Prostate gland (tissue), 2 donors: ENCODE measurements at regions not wholly inside any gene's neighbourhood (a gene's known extent, or its start where the extent isn't known, plus 50 kb on each side); places are given as distances from the start of the nearest gene placed in this dataset.
"Not testable (repeated sequence)": the region's sequence is repeated elsewhere in the genome, so short reads cannot be mapped to it uniquely, and the experiment has no call there.

Experiments used
- DNase-seq: peaks from one replicate; pipeline ENCODE4 v3.0.0-alpha.2; 2019; ENCODE audit warnings: low spot score
- H3K27ac ChIP-seq, 2 donors: fragments of 200-600 bp; sonication (generic); 2 replicates each; pipeline ENCODE4 v1.5.1; 2017 to 2019
- H3K27me3 ChIP-seq: fragments of 200-600 bp; sonication (generic); replicated peaks from 2 replicates; pipeline ENCODE4 v1.5.1; 2019; ENCODE audit not compliant: insufficient read depth
- H3K36me3 ChIP-seq, 2 donors: fragments of 200-600 bp; sonication (generic); 1 replicate in 1 of 2; 2 replicates in 1 of 2; pipeline versions ENCODE4 v1.5.1 to v1.8.1; 2017 to 2019
- H3K4me1 ChIP-seq: fragments of 200-600 bp; sonication (generic); replicated peaks from 2 replicates; pipeline ENCODE4 v1.5.1; 2019
- H3K4me3 ChIP-seq, 2 donors: fragments of 200-600 bp; sonication (generic); 2 replicates each; pipeline ENCODE4 v1.5.1; 2017 to 2019
- H3K9me3 ChIP-seq: fragments of 200-600 bp; sonication (generic); 2 replicates; pipeline ENCODE4 v1.5.1; 2017
- POLR2A ChIP-seq: fragments of 450-650 bp; IDR thresholded peaks from one replicate; pipeline ENCODE4 v1.6.1; 2016; ENCODE audit warnings: antibody characterized with exemption, mild to moderate bottlenecking
- POLR2AphosphoS5 ChIP-seq: sonication (generic); formaldehyde crosslinking; IDR thresholded peaks from one replicate; pipeline ENCODE4 v1.6.1; 2017; ENCODE audit warnings: antibody characterized with exemption
- WGBS: methylation state at CpG from one replicate; pipeline ENCODE4 v1.1.5; 2018; 5-methylcytosine and 5-hydroxymethylcytosine counted together
- intact Hi-C: fragments of 100-400 bp; cut with DNase I; formaldehyde crosslinking; loops from one replicate; pipeline ENCODE4 v1.14.2; 2022
- TF ChIP-seq, protein P1 (sequence below), 4 experiments: fragments of 200-600 bp in 2 of 4; fragments of 450-650 bp in 2 of 4; sonication (generic) in 2 of 4; IDR thresholded peaks; 1 replicate in 3 of 4; 2 replicates in 1 of 4; pipeline ENCODE4 v1.5.1; 2016 to 2019; ENCODE audit warnings: antibody characterized with exemption in 4 of 4, mild to moderate bottlenecking in 2 of 4, moderate library complexity in 2 of 4

DNA sequence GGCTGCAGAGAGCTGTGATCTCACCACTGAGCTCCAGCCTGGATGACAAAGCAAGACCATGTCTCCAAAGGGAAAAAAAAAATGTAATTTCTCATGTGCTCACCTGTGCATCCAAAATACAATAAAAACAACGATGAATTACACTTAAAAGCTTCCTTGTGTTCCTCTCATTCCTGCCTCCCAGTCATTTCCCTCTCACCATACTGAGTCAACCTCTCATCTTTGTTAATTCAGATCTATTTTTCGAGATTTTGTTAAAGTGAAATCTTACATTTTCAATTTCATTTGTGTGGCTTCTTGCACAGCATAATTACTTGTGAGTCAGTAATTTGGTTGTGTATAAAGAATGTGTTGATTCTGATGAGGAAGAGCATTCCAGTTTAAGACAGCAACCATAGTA is 1203.2 kb downstream of the TMEM121 start:
- no CpG with 5 or more reads among the region's 2 CpGs for WGBS
- DNase-seq: no peak
- H3K4me1 ChIP-seq: no peaks in the 10 kb centered on the region
- no peak overlapping the region for H3K27ac ChIP-seq
- intact Hi-C loops: no loop called here
- H3K9me3 ChIP-seq: no peaks in the 10 kb centered on the region
- H3K4me3 ChIP-seq: no peak overlapping the region
- no peaks in the 10 kb centered on the region for H3K27me3 ChIP-seq
- H3K36me3 ChIP-seq: no peaks in the 10 kb centered on the region
- TF ChIP-seq POLR2A: no peak
- TF ChIP-seq POLR2AphosphoS5: no peak
- TF ChIP-seq, protein P1, sequence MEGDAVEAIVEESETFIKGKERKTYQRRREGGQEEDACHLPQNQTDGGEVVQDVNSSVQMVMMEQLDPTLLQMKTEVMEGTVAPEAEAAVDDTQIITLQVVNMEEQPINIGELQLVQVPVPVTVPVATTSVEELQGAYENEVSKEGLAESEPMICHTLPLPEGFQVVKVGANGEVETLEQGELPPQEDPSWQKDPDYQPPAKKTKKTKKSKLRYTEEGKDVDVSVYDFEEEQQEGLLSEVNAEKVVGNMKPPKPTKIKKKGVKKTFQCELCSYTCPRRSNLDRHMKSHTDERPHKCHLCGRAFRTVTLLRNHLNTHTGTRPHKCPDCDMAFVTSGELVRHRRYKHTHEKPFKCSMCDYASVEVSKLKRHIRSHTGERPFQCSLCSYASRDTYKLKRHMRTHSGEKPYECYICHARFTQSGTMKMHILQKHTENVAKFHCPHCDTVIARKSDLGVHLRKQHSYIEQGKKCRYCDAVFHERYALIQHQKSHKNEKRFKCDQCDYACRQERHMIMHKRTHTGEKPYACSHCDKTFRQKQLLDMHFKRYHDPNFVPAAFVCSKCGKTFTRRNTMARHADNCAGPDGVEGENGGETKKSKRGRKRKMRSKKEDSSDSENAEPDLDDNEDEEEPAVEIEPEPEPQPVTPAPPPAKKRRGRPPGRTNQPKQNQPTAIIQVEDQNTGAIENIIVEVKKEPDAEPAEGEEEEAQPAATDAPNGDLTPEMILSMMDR (IDR thresholded peaks at IDR 0.05): no peak

DNA sequence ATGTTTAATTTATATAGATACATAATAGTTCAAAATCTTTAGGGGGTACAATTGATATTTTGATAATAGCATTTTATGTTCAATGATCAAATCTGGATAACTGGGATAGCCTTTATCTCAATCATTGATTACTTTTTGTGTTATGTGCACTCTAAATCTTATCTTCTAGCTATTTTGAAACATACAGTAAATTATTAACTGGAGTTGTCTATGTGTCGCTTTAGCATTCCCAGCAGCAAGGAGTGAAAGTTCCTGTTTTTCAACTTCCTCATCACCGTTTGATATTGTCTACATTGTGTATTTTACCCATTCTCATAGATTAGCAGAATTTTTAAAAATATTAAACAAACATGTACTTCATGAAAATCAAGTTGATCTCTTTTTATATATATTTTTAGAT is 1207.4 kb downstream of the TMEM121 start:
- Histone ChIP-seq H3K4me1 (no peaks in the 10 kb centered on the region), H3K27ac (no peak overlapping the region), H3K4me3 (no peak overlapping the region), H3K27me3 (no peaks in the 10 kb centered on the region), H3K9me3 (no peaks in the 10 kb centered on the region), H3K36me3 (no peaks in the 10 kb centered on the region)
- intact Hi-C loops: no loop called here
- WGBS: no CpG with 5 or more reads among the region's 2 CpGs
- DNase-seq: no peak
- TF ChIP-seq POLR2AphosphoS5 (no peak), POLR2A (no peak)
- TF ChIP-seq, protein P1 (IDR thresholded peaks at IDR 0.05): no peak

DNA sequence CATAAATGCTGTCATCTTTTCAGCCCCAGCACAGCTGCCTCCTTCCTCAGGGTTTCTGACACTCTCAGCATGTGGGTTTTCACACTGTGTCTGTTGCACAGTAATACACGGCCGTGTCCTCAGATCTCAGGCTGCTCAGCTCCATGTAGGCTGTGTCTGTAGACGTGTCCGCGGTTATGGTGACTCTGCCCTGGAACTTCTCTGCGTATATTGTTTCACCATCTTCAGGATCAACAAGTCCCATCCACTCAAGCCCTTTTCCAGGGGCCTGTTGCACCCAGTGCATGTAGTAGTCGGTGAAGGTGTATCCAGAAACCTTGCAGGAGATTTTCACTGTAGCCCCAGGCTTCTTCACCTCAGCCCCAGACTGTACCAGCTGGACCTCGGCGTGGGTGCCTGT is 1210.6 kb downstream of the TMEM121 start:
- no peak for TF ChIP-seq POLR2AphosphoS5
- TF ChIP-seq, protein P1 (IDR thresholded peaks at IDR 0.05): no peak
- no peak for TF ChIP-seq POLR2A
- no peaks in the 10 kb centered on the region for H3K4me1 ChIP-seq
- no peak for DNase-seq
- intact Hi-C loops: no loop called here
- no peaks in the 10 kb centered on the region for H3K9me3 ChIP-seq
- no peaks in the 10 kb centered on the region for H3K36me3 ChIP-seq
- no peak overlapping the region for H3K27ac ChIP-seq
- no peaks in the 10 kb centered on the region for H3K27me3 ChIP-seq
- no CpG with 5 or more reads among the region's 9 CpGs for WGBS
- no peak overlapping the region for H3K4me3 ChIP-seq

DNA sequence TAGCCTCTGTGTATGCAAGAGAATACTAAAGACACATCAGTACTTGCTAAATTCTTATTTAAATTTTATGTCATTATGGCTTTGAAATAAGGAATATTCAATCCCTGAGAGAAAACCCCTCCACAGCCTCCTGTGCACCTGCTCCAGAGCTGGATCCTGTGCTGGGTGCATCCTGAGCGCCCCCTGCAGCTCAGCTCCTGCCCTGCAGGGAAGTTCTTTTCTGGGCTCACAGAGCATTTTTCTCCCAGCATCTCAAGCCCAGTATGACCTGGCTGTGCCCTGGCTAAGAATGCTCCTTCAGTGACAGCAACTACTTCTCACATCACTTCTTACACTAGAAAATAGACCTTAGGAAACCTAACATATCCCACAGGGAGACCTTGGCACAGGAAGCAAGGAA is 1211.7 kb downstream of the TMEM121 start:
- DNase-seq: no peak
- no peaks in the 10 kb centered on the region for H3K27me3 ChIP-seq
- no CpG with 5 or more reads among the region's 1 CpG for WGBS
- H3K27ac ChIP-seq: no peak overlapping the region
- H3K36me3 ChIP-seq: no peaks in the 10 kb centered on the region
- TF ChIP-seq POLR2AphosphoS5 (no peak), POLR2A (no peak)
- TF ChIP-seq, protein P1 (IDR thresholded peaks at IDR 0.05): no peak
- intact Hi-C loops: no loop called here
- H3K9me3 ChIP-seq: no peaks in the 10 kb centered on the region
- H3K4me1 ChIP-seq: no peaks in the 10 kb centered on the region
- H3K4me3 ChIP-seq: no peak overlapping the region

DNA sequence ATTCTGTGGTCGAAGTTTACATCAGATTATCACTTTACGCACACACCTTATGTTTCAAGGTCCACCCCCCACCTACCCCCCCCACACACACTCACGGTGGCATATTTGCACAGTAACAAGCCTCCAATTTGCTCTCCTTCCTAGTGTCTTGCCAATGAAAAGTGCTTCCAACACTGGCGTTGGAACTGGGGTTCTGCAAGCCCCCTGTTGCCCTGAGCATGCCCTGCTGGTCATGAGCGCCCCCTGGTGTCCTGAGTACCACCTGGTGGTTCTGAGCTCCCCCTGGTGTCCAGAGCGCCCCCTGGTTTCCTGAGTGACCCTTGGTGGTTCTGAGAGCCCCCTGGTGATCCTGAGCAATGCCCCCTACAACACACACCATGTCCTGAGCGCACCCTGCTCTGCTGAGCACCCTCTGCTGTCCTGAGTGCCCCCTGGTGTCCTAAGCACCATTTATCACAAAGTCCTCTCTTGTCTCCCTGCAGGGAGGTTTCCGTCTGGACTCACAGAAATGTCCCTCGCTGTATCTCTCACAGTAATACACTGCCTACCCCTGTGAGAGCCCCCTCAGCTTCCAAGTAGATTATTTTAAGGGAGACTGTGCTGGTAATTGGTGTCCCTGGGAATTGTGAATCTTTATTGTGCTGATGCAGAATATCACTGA is 1212.3 kb downstream of the TMEM121 start:
- H3K36me3 ChIP-seq, H3K9me3 ChIP-seq, H3K4me3 ChIP-seq, H3K4me1 ChIP-seq, intact Hi-C loops, H3K27me3 ChIP-seq, DNase-seq, H3K27ac ChIP-seq: not testable (repeated sequence)
- no CpG with 5 or more reads among the region's 9 CpGs for WGBS

DNA sequence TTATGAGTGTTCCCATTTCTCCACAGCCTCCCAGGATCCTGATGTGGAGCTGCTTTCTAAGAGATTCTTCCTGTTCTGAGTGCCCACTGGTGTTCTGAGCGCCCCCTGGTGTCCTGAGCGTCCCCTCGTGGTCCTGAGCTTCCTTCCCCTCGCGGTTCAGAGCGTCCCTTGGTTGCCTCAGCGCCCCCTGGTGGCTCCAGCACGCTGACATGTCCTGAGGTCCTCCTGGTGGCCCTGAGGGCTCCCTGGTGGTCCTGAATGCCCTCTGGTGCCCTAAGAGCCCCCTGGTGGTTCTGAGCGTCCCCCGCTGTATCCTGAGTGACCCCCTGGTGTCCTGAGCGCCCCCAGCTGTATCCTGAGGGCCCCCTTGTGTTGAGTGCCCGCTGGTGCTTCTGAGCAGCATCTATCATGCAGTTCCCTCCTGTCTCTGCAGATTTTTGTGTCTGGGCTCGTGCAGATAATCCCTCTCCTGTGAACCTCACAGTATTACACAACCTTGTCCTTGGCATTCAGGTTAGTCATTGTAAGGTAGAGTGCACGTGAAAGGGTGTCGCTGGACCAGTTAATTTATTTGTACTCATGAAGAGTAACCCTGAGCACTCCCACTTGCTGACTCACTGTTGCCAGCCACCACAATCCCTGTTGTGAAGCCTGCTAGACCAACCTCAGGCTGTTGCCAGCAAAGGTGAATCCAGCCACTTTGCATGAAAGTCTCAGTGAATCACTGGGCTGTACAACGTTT is 1214.9 kb downstream of the TMEM121 start:
- H3K4me1 ChIP-seq, H3K9me3 ChIP-seq, H3K4me3 ChIP-seq, DNase-seq, H3K36me3 ChIP-seq, H3K27ac ChIP-seq, H3K27me3 ChIP-seq, intact Hi-C loops: not testable (repeated sequence)
- WGBS: no CpG with 5 or more reads among the region's 16 CpGs

DNA sequence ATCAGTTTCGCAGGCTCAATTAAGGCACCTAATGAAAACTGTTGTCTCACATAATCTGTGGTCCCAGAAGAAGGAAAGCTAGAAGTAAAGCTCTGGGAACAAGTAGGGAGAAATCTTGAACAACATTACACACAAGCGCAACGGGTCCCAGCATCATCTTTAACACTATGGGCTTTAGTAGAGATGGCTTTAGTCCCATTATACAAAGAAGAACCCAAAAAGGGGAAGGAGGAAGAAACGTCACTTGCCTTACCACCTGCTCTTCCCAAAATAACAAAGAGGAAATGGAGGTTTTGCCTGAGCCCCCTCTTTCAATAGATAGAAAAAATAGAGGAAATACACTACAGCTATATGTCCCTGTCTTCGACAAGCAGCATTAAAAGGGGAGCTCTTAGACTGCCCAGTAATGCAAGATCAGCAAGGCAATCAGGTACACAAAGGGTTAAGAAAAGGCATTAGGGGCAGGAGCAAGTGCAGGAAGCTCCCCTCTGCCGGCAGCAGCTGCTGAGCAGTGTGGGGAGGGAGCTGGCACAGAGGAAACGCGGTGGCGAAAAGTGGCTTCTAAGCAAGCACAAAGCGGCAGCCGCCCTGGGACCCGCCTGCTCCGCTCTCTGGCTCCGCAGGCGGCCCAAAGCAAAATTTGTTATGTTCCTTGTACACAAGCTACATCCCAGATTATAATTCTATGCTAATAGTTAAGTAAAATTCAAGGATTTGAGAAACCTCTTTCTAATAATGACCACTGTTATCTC is 1218.8 kb downstream of the TMEM121 start:
- H3K4me1 ChIP-seq, H3K4me3 ChIP-seq, H3K9me3 ChIP-seq, intact Hi-C loops, H3K27me3 ChIP-seq, H3K36me3 ChIP-seq, H3K27ac ChIP-seq, DNase-seq: not testable (repeated sequence)
- no CpG with 5 or more reads among the region's 15 CpGs for WGBS

DNA sequence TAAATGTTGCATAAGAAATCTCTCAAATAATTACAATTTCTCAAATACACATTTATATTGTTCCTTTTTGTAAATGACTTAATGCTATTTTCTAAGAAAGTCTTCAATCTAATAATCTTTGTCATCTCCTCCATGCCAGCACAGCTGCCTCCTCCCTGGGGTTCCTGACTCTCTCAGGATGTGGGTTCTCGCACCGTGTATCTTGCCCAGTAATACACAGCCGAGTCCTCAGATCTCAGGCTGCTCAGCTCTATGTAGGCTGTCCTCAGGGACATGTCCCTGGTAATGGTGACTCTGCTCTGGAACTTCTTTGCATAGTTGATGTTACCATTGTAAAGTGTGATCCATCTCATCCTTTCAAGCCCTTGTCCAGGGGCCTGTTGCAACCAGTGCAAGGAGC is 1223.7 kb downstream of the TMEM121 start:
- H3K36me3 ChIP-seq, H3K4me3 ChIP-seq, DNase-seq, H3K9me3 ChIP-seq, H3K4me1 ChIP-seq, H3K27me3 ChIP-seq, H3K27ac ChIP-seq, intact Hi-C loops: not testable (repeated sequence)
- no CpG with 5 or more reads among the region's 3 CpGs for WGBS
